Embryonic facial prominence (tissue), 1 donor: ENCODE measurements at regions not wholly inside any gene's neighbourhood (a gene's known extent, or its start where the extent isn't known, plus 50 kb on each side); places are given as distances from the start of the nearest gene placed in this dataset.

Experiments used
- DNase-seq: peaks from one replicate; pipeline ENCODE4 v3.0.0-alpha.2; 2016; ENCODE audit errors: extremely low spot score

DNA sequence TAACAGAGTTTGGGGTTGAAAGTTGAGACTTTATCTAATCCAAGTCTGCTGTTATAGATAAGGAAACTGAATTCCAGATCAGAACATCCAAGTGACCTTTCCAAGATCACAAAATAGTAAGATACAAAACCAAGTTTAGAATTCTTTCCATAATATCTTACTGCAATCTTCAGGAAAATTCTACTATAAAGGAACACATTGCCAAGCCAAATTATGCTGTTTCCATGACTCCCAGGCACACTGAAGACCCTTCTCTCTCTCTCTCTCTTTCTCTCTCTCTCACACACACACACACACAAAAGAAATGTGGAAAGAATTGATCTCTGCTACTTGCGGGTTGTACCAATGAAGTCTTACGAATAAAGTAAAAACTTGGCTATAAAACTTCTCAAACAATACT is 398.4 kb downstream of the METTL4 start:
- DNase-seq: no peak

DNA sequence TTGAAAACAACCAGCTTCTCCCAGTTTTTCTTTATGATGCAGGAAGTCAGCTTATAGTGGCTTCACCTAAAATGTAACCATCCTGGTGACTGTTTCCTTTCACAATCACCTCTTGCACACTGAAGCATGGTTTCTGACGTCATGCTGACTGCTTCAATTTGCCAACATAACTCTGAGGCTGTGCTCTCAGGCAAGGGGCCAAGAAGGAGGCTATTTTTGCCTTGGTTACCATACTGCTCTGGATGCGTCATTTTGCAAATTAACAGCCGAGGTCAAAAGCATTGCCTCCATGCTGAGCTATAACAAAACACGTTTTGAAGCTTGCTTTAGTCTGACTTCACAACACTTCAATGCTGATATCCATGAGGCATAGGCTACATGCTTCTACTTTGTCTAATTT is 397.8 kb downstream of the METTL4 start:
- DNase-seq: no peak

DNA sequence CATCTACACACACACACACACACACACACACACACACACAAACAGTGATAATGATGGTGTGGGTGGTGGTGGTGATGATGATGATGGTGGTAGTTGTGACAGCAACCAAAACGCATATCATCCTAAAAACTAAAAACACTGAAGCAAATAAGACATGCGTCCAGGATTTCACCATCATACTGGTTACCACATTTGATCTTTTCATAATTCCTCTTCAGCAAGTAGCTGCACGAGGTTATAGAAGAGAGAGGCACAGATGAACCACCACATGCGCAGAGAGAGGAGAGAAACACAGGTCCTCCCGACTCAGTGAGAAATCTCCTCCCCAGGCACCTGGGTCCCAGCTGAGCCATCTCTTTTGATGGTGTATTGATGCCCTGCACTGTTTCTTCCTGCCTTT is 393.3 kb downstream of the METTL4 start:
- no peak for DNase-seq

DNA sequence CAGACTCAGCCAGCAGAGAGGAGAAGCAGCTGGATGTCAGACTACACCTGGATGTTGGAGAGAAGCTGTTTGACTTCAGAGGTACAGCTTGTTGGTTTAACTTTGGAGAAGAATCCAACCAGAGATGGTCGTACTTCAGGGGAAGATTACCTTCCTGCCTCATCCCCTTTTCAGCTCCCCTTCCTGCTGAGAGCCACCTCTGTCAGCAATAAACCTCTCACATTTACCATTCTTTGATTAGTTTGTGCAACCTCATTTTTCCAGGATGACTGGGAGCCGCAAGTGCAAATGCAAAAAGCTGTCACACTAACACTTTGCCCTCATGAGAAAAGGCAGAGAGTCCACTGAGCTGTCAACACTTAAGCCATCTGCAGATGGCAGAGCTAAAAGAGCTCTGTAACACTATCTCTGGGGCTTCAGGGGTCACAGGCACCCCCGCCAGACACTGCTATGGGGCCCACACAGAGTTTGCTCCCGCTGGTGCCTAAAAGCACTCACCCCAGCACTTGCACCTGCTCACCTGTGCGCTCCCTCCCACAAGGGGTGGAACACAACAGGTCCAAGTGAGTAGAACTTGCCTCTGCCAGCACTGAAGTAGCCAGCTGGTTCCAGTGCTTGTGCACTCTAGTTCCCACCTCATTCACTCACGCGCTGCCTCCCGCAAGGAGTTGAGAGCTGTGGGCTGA is 391.7 kb downstream of the METTL4 start:
- DNase-seq: no peak

DNA sequence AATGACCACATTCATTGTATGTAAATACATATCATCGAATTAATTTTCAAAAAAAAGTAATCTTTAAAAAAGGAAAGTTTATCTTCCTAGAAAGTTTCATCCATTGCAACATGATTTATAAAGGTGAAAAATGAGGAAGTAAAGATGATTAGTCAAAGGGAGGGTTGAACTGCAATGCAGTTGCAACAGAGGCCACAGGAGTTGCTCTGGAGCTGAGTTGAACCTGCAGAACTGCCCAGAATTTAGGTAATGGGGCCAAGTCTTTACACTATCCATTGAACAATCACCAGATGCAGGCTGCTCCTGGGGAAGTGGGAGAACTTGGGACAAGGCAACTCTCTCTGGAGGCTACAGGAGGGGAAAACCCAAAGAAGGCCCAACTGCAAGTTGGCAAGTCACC is 390.7 kb downstream of the METTL4 start:
- DNase-seq: no peak

DNA sequence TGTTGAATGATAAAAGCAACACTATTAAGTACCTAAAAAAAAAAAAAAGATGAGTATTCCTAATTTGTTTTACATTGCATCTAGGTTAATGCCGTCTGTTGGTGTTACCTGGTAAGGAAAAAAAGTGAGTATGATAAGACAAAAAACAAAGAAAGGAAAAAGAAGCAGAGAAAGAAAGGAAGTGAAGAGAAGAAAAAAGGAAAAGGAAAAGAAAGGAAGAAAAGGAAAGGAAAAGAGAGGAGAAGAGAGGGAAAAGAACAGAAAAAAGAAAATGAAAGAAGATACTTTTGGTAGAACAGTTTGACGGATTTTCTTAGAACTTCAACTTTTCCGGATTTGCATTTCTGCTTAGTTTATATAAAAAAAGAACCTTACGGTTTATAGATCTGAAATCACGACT is 387.9 kb downstream of the METTL4 start:
- no peak for DNase-seq

DNA sequence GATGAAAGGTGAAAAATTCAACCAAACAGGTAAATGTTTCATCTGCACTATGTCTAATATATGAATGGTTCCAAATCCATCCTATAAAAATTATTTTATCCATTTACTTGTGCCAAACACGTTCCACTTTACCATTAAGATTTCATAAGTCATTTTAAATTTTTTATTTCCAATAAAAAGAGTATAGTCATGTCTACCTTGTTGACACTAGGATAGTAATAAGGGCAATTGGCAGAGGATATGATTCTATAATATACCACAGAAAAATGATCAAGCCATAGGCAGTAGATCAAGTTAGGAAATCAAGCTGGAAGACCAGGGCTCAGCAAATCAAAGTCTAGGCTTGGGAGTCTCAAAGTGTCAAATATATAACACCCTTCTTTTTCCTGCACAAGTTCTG is 384.3 kb downstream of the METTL4 start:
- no peak for DNase-seq

DNA sequence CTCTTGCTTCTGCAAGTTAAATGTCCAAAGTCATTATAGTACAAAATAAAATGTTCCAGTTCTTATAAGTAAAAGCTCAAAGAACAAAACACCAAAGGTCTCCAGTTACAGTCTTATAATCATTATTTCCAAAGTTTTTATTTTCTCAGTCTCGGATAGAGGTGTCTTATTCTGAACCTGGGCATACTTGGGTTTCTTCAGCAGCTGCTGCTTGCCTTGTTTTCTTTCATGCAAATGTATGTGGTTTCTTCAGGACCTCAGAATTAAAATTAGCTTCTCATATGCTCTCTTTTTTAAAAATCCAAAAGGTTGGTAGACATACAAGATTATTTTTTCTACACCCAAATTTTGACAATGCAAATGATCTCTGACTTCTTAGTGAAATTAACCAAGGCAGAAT is 383.0 kb downstream of the METTL4 start:
- DNase-seq: no peak

DNA sequence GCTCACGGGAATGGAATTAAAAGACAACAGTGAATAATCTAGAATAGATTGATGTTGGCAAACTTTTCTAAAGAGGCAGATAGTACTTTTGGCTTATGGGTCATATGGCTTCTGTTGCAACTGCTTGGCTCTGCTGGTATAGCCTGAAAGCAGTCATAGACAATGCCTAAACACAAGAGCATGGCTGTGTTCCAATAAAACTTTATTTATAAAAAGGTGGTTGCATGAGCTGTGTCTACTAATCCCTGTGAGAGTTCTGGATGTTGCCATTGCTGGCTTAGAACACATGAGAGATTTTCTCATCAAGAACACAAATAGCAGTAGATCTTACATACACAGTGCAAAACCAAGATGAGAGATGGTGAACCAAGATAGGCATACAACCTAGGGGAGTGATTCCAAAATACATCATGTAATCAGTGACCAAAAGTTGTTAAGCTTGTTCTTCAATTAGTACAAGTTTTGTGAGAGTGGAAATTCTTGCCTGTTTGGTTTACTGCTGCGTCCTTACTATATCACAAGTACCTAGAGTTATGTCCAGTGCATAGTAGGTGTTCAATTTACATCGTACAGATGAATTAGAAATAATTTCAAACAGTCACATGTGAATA is 380.0 kb downstream of the METTL4 start:
- no peak for DNase-seq

DNA sequence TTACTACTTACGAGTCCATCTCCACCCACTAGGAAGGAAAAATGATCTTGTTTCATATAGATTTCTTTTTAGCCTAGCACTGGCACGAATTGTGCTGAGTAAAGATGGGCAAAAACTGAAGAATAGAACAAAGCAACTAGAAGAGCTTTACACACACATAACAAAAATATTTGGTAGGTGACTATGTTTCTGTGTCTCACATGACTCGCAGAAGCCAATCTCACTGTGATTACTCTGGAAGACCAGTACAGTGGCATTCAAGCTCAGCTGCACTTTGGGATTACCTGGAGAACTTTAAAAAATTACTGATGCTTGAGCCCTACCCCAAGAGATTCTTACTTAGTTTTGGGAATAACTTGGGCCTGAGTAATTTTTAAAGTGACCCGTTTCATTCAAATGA is 378.7 kb downstream of the METTL4 start:
- no peak for DNase-seq

DNA sequence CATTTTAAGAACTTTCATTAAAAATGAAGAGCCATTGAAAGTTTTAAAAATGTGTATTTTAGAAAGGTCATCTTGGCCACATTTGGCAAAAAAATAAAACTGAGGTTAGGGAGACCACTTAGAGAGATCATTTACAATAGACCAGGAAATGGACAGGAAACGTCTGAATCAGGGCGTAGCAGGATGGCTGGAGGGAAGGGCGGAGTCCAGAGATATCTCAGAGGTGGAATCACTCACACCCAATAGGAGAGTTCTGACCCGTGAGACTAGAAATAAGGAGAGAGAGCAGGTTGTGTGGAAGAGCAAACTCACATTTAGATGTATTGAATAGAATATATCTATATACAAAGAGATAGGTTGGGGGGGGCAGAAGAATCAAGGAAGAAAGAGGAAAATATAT is 373.4 kb downstream of the METTL4 start:
- no peak for DNase-seq

DNA sequence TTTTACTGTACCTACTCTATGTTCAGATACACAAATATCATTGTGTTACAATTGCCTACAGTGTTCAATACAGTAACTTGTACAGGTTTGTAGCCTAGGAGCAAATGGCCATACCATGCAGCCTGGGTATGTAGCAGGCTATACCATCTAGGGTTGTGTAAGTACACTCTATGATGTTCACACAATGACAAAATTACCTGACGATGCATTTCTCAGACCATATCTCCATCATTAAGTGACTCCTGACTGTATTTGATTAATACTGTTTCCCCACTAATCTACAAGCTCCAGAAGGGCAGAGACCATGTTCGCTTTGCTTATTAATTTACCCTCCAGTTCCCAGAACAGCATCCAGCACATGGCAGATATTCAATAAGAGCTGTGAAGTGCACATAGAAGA is 372.2 kb downstream of the METTL4 start:
- no peak for DNase-seq

DNA sequence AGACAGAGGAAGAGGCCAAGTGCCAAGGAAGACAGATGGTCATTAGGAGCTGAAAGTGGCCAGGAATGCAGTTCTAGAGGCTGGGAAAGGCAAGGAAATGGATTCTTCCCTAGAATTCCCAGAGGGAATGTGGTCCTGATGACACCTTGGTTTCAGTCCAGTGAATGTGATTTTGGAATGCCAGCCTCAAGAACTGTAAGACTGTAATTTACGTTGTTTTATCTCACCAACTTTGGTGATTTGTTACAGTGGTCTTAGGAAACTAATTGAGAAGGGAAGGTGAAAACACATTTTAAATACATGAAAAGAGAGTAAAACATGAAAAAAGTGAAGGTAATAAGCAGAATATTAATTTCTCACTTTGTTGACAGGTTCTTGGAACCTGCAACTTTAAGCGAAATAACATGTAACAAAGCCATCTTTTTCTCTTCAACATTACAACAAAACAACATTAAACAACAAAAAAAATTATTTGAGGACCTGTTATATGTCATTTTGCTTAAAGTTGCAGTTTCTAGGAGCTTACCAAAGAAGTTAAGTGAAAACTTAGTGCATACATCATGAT is 370.2 kb downstream of the METTL4 start:
- DNase-seq: no peak

DNA sequence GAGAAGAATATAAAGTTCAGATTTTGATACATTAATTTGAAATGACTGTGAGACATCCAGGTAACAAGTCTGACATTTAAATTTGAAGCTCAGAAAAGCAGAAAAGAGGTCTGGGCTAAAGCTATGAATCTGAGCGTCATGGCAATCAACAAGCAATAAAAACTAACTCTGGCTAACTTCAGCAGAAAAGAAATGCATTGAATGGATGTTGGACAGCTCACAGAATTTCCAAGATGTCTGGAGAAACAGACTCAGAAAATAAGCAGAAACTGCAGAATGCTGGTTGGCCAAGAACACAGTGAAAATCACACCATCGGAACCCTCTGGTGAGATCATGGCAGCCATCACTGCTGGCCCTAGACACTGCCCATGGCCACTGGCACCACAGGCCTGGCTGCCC is 366.6 kb downstream of the METTL4 start:
- no peak for DNase-seq

DNA sequence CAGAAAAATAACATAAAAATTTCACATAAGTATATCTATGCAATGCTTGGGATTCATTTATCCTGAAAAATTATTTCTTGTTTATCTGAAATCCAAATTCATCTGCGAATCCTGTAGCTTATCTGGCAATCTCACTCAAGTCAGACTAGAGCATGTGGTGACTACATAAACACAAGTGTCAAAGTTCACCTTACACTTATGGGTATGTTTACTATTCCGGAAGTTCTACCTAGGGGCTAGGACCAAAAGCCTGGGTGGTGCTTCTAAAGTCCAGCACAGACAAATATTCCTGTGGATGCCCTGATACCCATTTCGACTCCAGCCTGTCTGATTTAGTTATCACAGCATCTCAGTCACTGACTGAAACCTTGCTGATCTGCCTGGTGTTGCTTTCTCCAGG is 364.0 kb downstream of the METTL4 start:
- DNase-seq: no peak

DNA sequence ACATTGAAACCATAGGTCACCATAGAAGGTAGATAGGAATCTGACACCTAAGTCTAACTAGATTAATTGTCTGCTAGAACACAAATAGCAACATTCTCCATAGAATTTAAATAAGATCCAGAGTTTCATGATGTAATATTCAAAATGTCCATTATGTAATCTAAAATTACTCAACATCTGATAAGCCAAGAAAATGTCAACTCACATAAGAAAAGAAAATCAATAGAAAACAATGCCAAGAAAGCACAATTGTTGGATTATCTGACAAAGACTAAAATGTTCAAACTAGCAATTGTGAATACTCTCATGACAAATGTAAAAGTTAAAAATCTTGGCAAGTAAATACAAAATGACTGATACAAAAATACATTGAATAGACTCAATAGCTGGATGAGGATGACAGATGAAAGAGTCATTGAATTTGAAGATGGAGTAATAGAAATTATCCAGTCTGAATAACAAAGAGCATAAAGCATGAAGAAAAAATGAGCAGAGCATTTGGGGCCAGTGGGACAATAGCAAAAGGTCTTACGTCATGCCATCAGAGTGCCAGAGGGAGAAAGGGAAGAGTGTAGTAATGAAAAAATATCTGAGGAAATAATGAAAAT is 358.6 kb downstream of the METTL4 start:
- no peak for DNase-seq

DNA sequence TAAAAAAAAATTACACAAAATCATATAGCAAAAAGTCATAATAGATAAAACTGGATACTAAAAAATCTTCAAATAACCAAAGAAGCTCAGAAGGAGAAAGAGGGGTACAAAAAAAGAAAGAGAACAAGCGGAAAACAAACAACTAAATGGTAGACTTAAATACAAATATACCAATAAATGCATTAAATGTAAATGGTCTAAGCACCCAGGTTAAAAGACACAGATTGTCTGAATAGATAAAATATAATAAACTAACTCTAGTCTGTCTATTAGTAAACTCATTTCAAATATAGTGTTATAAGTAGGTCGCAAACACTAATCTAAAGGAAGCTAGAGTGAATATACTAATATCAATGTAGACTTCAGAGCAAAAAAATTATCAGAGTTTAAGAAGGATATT is 357.4 kb downstream of the METTL4 start:
- no peak for DNase-seq

DNA sequence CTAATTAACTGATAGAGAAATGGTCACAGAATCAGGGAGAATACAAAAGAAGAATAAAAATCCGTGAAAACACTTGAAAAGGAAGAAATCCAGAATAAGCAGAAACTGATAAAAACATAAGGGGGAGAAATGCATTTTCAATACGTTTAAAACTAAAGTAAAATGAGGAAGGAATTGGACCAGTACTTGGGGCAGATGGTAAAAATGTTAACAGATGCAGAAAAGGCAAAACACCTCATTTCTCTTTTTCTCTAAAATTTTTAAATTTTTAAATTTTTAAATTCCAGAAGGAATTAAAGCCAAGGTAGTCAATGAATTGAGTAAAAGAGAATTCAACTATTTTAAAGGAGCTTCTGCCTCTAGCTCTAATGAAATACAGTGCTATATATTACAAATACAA is 353.9 kb downstream of the METTL4 start:
- no peak for DNase-seq

DNA sequence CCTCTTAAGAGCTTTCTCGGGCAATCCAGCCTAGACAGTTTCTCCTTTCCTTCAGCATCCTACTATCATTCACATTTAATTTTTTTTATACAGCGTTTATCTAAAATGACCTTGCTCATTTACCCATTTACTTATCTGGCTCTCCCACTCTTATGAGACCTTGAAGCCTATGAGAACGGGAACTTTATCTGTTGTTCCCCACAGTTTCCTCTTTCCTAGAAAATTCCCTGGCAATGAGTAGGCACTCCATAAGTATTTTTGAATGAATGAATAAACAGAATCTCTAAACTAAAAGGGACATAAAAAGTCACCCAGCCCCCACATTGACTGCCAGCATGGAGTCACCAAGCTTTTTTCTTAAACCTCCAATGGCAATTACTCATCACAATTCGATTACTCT is 353.2 kb downstream of the METTL4 start:
- DNase-seq: no peak

DNA sequence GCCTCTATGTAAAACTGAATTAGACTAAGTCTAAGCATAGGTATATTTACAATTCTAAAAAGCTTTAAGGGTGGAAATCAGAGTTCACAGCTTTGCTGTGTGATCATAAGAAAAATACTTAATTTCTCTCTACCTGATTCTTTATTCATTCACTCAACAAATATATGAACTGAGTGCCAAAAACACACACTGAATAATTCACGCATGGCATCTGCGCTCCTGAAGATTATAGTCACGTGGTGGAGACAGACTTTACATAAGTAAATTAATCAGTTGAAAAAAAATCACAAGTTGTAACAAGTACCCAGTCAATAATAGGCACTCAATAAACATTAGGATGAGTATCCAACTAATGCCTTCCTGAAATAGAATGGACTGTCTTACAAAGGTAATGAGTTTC is 351.6 kb downstream of the METTL4 start:
- DNase-seq: no peak

DNA sequence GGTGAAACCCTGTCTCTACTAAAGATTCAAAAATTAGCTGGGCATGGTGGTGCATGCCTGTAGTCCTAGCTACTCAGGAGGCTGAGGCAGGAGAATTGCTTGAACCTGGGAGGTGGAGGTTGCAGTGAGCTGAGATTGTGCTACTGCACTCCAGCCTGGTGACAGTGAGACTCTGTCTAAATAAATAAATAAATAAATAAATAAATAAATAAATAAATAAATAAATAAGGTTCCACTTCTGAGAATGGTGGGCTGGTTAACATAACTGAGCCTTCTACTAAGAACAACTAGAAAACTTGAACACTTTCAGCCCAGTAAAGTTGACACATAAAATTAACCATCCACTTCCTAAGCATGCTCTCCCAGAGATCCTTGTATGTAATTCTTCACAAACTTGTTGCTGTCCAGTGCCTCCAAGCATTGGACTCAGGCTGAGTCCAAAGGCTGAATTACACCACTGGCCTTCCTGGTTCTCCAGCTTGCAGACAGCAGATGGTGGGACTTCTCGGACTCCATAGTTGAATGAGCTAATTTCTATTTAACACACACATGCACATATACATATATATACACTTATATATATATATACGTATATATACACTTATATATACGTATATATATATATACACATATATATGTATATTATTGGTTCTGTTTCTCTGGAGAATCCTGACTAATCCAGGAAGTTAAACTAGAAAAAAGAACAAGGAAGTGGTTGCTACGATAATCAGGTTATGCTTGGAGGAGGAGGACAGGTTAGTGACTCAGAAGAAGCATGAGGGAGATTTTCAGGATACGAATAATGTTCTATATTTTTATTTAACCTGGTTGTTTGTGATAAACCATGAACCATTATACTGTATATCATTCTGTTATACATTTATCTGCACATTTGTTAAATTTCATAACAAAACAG is 348.8 kb downstream of the METTL4 start:
- no peak for DNase-seq

DNA sequence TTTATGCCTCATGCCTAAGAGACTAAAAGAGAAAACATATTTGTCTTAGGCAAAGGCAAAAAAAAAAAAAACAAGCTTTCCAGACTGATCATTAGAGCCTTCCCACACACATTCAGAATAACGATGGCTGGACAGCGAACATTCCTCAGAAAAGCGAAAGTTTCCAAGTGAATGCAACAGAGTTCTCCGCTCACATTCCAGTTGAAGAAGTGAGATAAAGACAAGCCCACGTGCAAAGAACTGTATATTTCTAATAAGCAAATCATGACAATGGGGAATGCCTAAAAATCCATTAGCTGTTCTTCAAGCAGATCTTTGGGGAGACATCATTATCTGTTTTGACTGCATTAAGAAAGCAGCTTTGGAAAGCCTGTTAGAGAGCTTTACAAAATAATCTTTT is 347.9 kb downstream of the METTL4 start:
- DNase-seq: no peak
